ENCODE measurements at regions not wholly inside any gene's neighbourhood (a gene's known extent, or its start where the extent isn't known, plus 50 kb on each side); places are given as distances from the start of the nearest gene placed in this dataset.
A peak's percentile ranks its signal among the peaks of the same experiment; 100 is the strongest.

GRCh38 chr13:107713314-107713713 is 502.0 kb downstream of the LIG4 start:
- no peak overlapping the region for H3K4me3 ChIP-seq (ENCODE audit: low read depth, low read length)
- no peak for TF ChIP-seq CTCF (IDR thresholded peaks at IDR 0.05; ENCODE audit: insufficient read depth, low read length, severe bottlenecking)
- DNase-seq (ENCODE audit: low read depth) = no peak
- no peaks in the 10 kb centered on the region for H3K27me3 ChIP-seq (ENCODE audit: control insufficient read depth, insufficient read depth, low read length)
- no peak for FAIRE-seq
- no peaks in the 10 kb centered on the region for H3K36me3 ChIP-seq (ENCODE audit: control insufficient read depth, insufficient read depth, low read length)

- H3K36me3 ChIP-seq (ENCODE audit: control insufficient read depth, insufficient read depth, low read length) = no peaks in the 10 kb centered on the region
- FAIRE-seq = no peak
- H3K27me3 ChIP-seq (ENCODE audit: control insufficient read depth, insufficient read depth, low read length) = no peaks in the 10 kb centered on the region
- H3K4me3 ChIP-seq (ENCODE audit: low read depth, low read length) = no peak overlapping the region
- no peak for TF ChIP-seq CTCF (IDR thresholded peaks at IDR 0.05; ENCODE audit: insufficient read depth, low read length, severe bottlenecking)
- DNase-seq (ENCODE audit: low read depth) = no peak
These were observed 503.0 kb downstream of the LIG4 start for GRCh38 chr13:107712145-107712860.

- TF ChIP-seq CTCF (IDR thresholded peaks at IDR 0.05; ENCODE audit: insufficient read depth, low read length, severe bottlenecking) = no peak
- H3K36me3 ChIP-seq (ENCODE audit: control insufficient read depth, insufficient read depth, low read length) = no peaks in the 10 kb centered on the region
- H3K4me3 ChIP-seq (ENCODE audit: low read depth, low read length) = no peak overlapping the region
- FAIRE-seq = no peak
- no peak for DNase-seq (ENCODE audit: low read depth)
- H3K27me3 ChIP-seq (ENCODE audit: control insufficient read depth, insufficient read depth, low read length) = no peaks in the 10 kb centered on the region
These were observed 525.2 kb downstream of the LIG4 start for GRCh38 chr13:107690181-107690580.

- H3K4me3 ChIP-seq (ENCODE audit: low read depth, low read length) = no peak overlapping the region
- H3K36me3 ChIP-seq (ENCODE audit: control insufficient read depth, insufficient read depth, low read length) = no peaks in the 10 kb centered on the region
- TF ChIP-seq CTCF (IDR thresholded peaks at IDR 0.05; ENCODE audit: insufficient read depth, low read length, severe bottlenecking) = no peak
- no peak for DNase-seq (ENCODE audit: low read depth)
- FAIRE-seq = no peak
- H3K27me3 ChIP-seq (ENCODE audit: control insufficient read depth, insufficient read depth, low read length) = no peaks in the 10 kb centered on the region
These were observed 529.5 kb downstream of the LIG4 start for GRCh38 chr13:107685876-107686275.

- H3K4me3 ChIP-seq (ENCODE audit: low read depth, low read length) = no peak overlapping the region
- no peak for TF ChIP-seq CTCF (IDR thresholded peaks at IDR 0.05; ENCODE audit: insufficient read depth, low read length, severe bottlenecking)
- no peaks in the 10 kb centered on the region for H3K27me3 ChIP-seq (ENCODE audit: control insufficient read depth, insufficient read depth, low read length)
- H3K36me3 ChIP-seq (ENCODE audit: control insufficient read depth, insufficient read depth, low read length) = no peaks in the 10 kb centered on the region
- DNase-seq (ENCODE audit: low read depth) (no peak), FAIRE-seq (no peak)
These were observed 533.7 kb downstream of the LIG4 start for GRCh38 chr13:107681600-107681999.

GRCh38 chr13:107680115-107680514 is 535.2 kb downstream of the LIG4 start:
- Histone ChIP-seq H3K36me3 (ENCODE audit: control insufficient read depth, insufficient read depth, low read length) (no peaks in the 10 kb centered on the region), H3K4me3 (ENCODE audit: low read depth, low read length) (no peak overlapping the region), H3K27me3 (ENCODE audit: control insufficient read depth, insufficient read depth, low read length) (no peaks in the 10 kb centered on the region)
- no peak for TF ChIP-seq CTCF (IDR thresholded peaks at IDR 0.05; ENCODE audit: insufficient read depth, low read length, severe bottlenecking)
- DNase-seq (ENCODE audit: low read depth) = no peak
- peak; percentile 62 for FAIRE-seq

Measured in bronchial epithelial cell (primary cell).